B cell (primary cell): ENCODE measurements at regions not wholly inside any gene's neighbourhood (a gene's known extent, or its start where the extent isn't known, plus 50 kb on each side); places are given as distances from the start of the nearest gene placed in this dataset.

ENCODE experiments used
- ATAC-seq: fragments of 200-7000 bp; cut with Tn5 transposase; one replicate; pipeline ENCODE4 v1.10.0; 2021; ENCODE audit warnings: low read depth, mild to moderate bottlenecking, moderate number of reproducible peaks, moderate library complexity
- CTCF ChIA-PET: fragments of 350-600 bp; sonication (Branson Sonifier 250); formaldehyde crosslinking; loops from one replicate; lab custom pipeline; 2021; ENCODE audit warnings: antibody characterized with exemption, inconsistent platforms; lab: Charles Lee
- POLR2A ChIA-PET: fragments of 350-600 bp; sonication (Branson Sonifier 250); formaldehyde crosslinking; loops from one replicate; lab custom pipeline; 2021; ENCODE audit warnings: antibody characterized with exemption; lab: Charles Lee
- DNase-seq: peaks from one replicate; pipeline ENCODE4 v3.0.0; 2013
- H2AFZ ChIP-seq: 2 replicates; pipeline ENCODE4 v1.6.1; 2012; ENCODE audit warnings: mild to moderate bottlenecking, low read depth, low read length; ENCODE audit not compliant: insufficient read depth, poor library complexity, severe bottlenecking
- H3K27ac ChIP-seq, 2 donors: 1 replicate in 1 of 2; 2 replicates in 1 of 2; pipeline ENCODE4 v1.5.1; 2012 to 2013; ENCODE audit warnings: low read length in 2 of 2, mild to moderate bottlenecking in 2 of 2, moderate library complexity in 1 of 2
- H3K27me3 ChIP-seq, 4 experiments: fragments of 200-600 bp in 1 of 4; sonication (generic) in 1 of 4; replicated peaks in 1 of 4; 1 replicate in 2 of 4; 2 replicates in 2 of 4; pipeline versions ENCODE4 v1.6.1 to v1.7.0; 2013 to 2016; ENCODE audit warnings: low read length in 3 of 4, mild to moderate bottlenecking in 2 of 4, mixed read lengths in 1 of 4, moderate library complexity in 1 of 4; ENCODE audit not compliant: insufficient read depth in 4 of 4, control insufficient read depth in 3 of 4; ENCODE audit errors: control extremely low read depth in 1 of 4
- H3K36me3 ChIP-seq, 2 experiments: replicated peaks in 1 of 2; 1 replicate in 1 of 2; 2 replicates in 1 of 2; pipeline versions ENCODE4 v1.6.1 to v1.7.1; 2013; ENCODE audit warnings: low read length in 1 of 2; ENCODE audit not compliant: insufficient read depth in 2 of 2, control insufficient read depth in 1 of 2; ENCODE audit errors: control extremely low read depth in 1 of 2, extremely low read depth in 1 of 2
- H3K4me1 ChIP-seq, 2 donors: fragments of 200-600 bp in 1 of 2; sonication (generic) in 1 of 2; 1 replicate in 1 of 2; 2 replicates in 1 of 2; pipeline versions ENCODE4 v1.5.1 to v1.6.1; 2013 to 2017; ENCODE audit warnings: low read length in 2 of 2; ENCODE audit not compliant: control insufficient read depth in 2 of 2, insufficient read depth in 2 of 2
- H3K4me2 ChIP-seq: replicated peaks from 2 replicates; pipeline ENCODE3; 2012; ENCODE audit warnings: mild to moderate bottlenecking, low read depth, low read length; ENCODE audit not compliant: poor library complexity, severe bottlenecking
- H3K4me3 ChIP-seq, 5 experiments: fragments of 200-600 bp in 1 of 5; sonication (generic) in 1 of 5; 1 replicate in 3 of 5; 2 replicates in 2 of 5; pipeline versions ENCODE4 v1.5.1 to v1.7.0; 2011 to 2016; ENCODE audit warnings: low read length in 4 of 5, mild to moderate bottlenecking in 4 of 5, low read depth in 2 of 5, control low read depth in 1 of 5, moderate library complexity in 1 of 5; ENCODE audit not compliant: insufficient read depth in 1 of 5; ENCODE audit errors: control extremely low read depth in 1 of 5, extremely low read depth in 1 of 5
- H3K79me2 ChIP-seq: fragments of 200-600 bp; sonication (generic); one replicate; pipeline ENCODE4 v1.6.0; 2016; ENCODE audit warnings: low read length; ENCODE audit not compliant: control insufficient read depth, insufficient read depth
- H3K9ac ChIP-seq: fragments of 200-600 bp; sonication (generic); 2 replicates; pipeline ENCODE4 v1.6.1; 2017; ENCODE audit warnings: mild to moderate bottlenecking, low read length, moderate library complexity
- H3K9me3 ChIP-seq, 3 donors: one replicate each; pipeline versions ENCODE4 v1.6.1 to v1.7.1; 2013; ENCODE audit warnings: low read length in 2 of 3; ENCODE audit not compliant: control insufficient read depth in 2 of 3, insufficient read depth in 1 of 3; ENCODE audit errors: control extremely low read depth in 1 of 3
- H4K20me1 ChIP-seq: 2 replicates; pipeline ENCODE4 v1.6.0; 2012; ENCODE audit warnings: mild to moderate bottlenecking, low read length; ENCODE audit not compliant: insufficient read depth, control insufficient read depth, poor library complexity, severe bottlenecking
- H3K27ac Mint-ChIP-seq: one replicate; pipeline ENCODE4 v1.8.0; 2021; ENCODE audit warnings: mixed read lengths
- H3K27me3 Mint-ChIP-seq: one replicate; pipeline ENCODE4 v1.8.0; 2021; ENCODE audit warnings: mixed read lengths
- H3K4me1 Mint-ChIP-seq: one replicate; pipeline ENCODE4 v1.8.0; 2021; ENCODE audit warnings: mixed read lengths
- H3K4me3 Mint-ChIP-seq: one replicate; pipeline ENCODE4 v1.8.0; 2021; ENCODE audit warnings: mixed read lengths
- H3K9me3 Mint-ChIP-seq: one replicate; pipeline ENCODE4 v1.8.0; 2022; ENCODE audit warnings: mixed read lengths; ENCODE audit not compliant: insufficient read depth
- CTCF ChIP-seq: fragments of 200-600 bp; IDR thresholded peaks from one replicate; pipeline ENCODE4 v1.8.0; 2022; ENCODE audit warnings: antibody characterized with exemption, mild to moderate bottlenecking
- EZH2 ChIP-seq: IDR thresholded peaks from 2 replicates; pipeline ENCODE4 v1.6.1; 2012; ENCODE audit warnings: borderline replicate concordance, low read depth, mild to moderate bottlenecking, moderate library complexity, low read length; ENCODE audit not compliant: insufficient read depth, poor library complexity, severe bottlenecking
- WGBS: methylation state at CpG from one replicate; pipeline ENCODE4 v1.1.5; 2013; ENCODE audit warnings: missing lambda C conversion rate; ENCODE audit not compliant: insufficient coverage; 5-methylcytosine and 5-hydroxymethylcytosine counted together
- intact Hi-C: fragments of 100-400 bp; cut with micrococcal nuclease; formaldehyde crosslinking; loops from one replicate; pipeline ENCODE4 v1.10.0; 2022

- no peaks in the 10 kb centered on the region for H3K9me3 Mint-ChIP-seq
- no peak overlapping the region for H3K27ac Mint-ChIP-seq
- no peak overlapping the region for H3K4me3 Mint-ChIP-seq
- no CpG with 5 or more reads among the region's 2 CpGs for whole genome bisulfite sequencing
- no peak overlapping the region for H3K27ac ChIP-seq
- ChIA-PET CTCF (no interaction called here), POLR2A (no interaction called here)
- H2AFZ ChIP-seq: no peak overlapping the region
- no peaks in the 10 kb centered on the region for H3K27me3 Mint-ChIP-seq
- no peaks in the 10 kb centered on the region for H3K9me3 ChIP-seq
- H3K36me3 ChIP-seq: no peaks in the 10 kb centered on the region
- no peaks in the 10 kb centered on the region for H3K4me1 ChIP-seq
- H3K4me1 Mint-ChIP-seq: no peaks in the 10 kb centered on the region
- TF ChIP-seq EZH2 (no peak), CTCF (no peak)
- no peaks in the 10 kb centered on the region for H3K79me2 ChIP-seq
- H3K4me2 ChIP-seq: no peak overlapping the region
- no peaks in the 10 kb centered on the region for H3K27me3 ChIP-seq
- DNase-seq: no peak
- H3K9ac ChIP-seq: no peak overlapping the region
- intact Hi-C loops: no loop called here
- ATAC-seq: no peak
- H4K20me1 ChIP-seq: no peaks in the 10 kb centered on the region
- no peak overlapping the region for H3K4me3 ChIP-seq
These were observed 1230.3 kb downstream of the RPA4 start for GRCh38 chrX:98114021-98114420.

GRCh38 chrX:98141466-98141865, 1257.8 kb downstream of the RPA4 start:
- Mint-ChIP-seq H3K27ac (no peak overlapping the region), H3K4me3 (no peak overlapping the region), H3K4me1 (no peaks in the 10 kb centered on the region), H3K9me3 (peaks cover 2% of the 10 kb centered on the region), H3K27me3 (no peaks in the 10 kb centered on the region)
- no peaks in the 10 kb centered on the region for H3K4me1 ChIP-seq
- CTCF ChIA-PET: no interaction called here
- ATAC-seq: no peak
- H3K79me2 ChIP-seq: no peaks in the 10 kb centered on the region
- no peak for DNase-seq
- no peak overlapping the region for H2AFZ ChIP-seq
- H3K9ac ChIP-seq: no peak overlapping the region
- no peaks in the 10 kb centered on the region for H3K36me3 ChIP-seq
- H3K9me3 ChIP-seq: no peaks in the 10 kb centered on the region
- TF ChIP-seq CTCF (no peak), EZH2 (no peak)
- no peak overlapping the region for H3K4me2 ChIP-seq
- WGBS: no CpG with 5 or more reads among the region's 1 CpG
- intact Hi-C loops: no loop called here
- H3K27ac ChIP-seq: no peak overlapping the region
- POLR2A ChIA-PET: no interaction called here
- H3K4me3 ChIP-seq: no peak overlapping the region
- H4K20me1 ChIP-seq: no peaks in the 10 kb centered on the region
- no peaks in the 10 kb centered on the region for H3K27me3 ChIP-seq
